ENCODE measurements at regions not wholly inside any gene's neighbourhood (a gene's known extent, or its start where the extent isn't known, plus 50 kb on each side); places are given as distances from the start of the nearest gene placed in this dataset.

DNA sequence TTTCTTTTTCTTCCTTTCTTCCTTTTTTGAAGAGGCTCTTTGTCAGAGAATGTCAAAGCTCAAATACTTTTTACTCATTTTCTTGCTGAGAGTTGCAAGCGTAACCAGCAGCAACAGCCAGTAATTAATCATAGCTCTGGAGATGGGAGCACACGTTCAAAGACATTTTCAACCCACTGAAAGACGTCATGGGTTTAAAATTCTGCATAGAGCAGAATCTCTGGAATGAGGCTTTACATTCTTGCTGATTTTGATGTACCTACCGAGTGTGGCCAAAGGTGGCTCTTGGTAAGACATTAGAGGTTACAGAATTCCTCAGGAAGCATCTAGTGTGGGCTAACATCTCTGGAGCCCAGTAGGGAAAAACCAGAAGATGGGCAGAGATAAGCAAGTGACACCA, 292.5 kb downstream of the MTX2 start:
- Histone ChIP-seq H3K27ac (ENCODE audit: low read depth, low read length) (peak overlapping the region; percentile 81), H3K4me2 (ENCODE audit: insufficient read depth, low read length) (peak overlapping the region; percentile 63), H3K27me3 (ENCODE audit: insufficient read depth, low read length) (peaks cover 9% of the 10 kb centered on the region), H3K79me2 (ENCODE audit: insufficient read depth, low read length) (no peaks in the 10 kb centered on the region), H3K4me1 (ENCODE audit: insufficient read depth, low read length) (peaks cover 27% of the 10 kb centered on the region), H3K36me3 (ENCODE audit: insufficient read depth, low read length) (no peaks in the 10 kb centered on the region), H3K9me3 (ENCODE audit: low read depth, low read length) (no peaks in the 10 kb centered on the region), H3K4me3 (ENCODE audit: insufficient read depth, low read length) (no peak overlapping the region), H4K20me1 (ENCODE audit: insufficient read depth, low read length) (no peaks in the 10 kb centered on the region), H2AFZ (ENCODE audit: low read length) (no peak overlapping the region)
- no peak for DNase-seq (ENCODE audit: insufficient read length, low spot score, missing footprints)
- TF ChIP-seq, protein P1, sequence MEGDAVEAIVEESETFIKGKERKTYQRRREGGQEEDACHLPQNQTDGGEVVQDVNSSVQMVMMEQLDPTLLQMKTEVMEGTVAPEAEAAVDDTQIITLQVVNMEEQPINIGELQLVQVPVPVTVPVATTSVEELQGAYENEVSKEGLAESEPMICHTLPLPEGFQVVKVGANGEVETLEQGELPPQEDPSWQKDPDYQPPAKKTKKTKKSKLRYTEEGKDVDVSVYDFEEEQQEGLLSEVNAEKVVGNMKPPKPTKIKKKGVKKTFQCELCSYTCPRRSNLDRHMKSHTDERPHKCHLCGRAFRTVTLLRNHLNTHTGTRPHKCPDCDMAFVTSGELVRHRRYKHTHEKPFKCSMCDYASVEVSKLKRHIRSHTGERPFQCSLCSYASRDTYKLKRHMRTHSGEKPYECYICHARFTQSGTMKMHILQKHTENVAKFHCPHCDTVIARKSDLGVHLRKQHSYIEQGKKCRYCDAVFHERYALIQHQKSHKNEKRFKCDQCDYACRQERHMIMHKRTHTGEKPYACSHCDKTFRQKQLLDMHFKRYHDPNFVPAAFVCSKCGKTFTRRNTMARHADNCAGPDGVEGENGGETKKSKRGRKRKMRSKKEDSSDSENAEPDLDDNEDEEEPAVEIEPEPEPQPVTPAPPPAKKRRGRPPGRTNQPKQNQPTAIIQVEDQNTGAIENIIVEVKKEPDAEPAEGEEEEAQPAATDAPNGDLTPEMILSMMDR (IDR thresholded peaks at IDR 0.05; ENCODE audit: extremely low read depth, low read depth, low read length) = no peak

DNA sequence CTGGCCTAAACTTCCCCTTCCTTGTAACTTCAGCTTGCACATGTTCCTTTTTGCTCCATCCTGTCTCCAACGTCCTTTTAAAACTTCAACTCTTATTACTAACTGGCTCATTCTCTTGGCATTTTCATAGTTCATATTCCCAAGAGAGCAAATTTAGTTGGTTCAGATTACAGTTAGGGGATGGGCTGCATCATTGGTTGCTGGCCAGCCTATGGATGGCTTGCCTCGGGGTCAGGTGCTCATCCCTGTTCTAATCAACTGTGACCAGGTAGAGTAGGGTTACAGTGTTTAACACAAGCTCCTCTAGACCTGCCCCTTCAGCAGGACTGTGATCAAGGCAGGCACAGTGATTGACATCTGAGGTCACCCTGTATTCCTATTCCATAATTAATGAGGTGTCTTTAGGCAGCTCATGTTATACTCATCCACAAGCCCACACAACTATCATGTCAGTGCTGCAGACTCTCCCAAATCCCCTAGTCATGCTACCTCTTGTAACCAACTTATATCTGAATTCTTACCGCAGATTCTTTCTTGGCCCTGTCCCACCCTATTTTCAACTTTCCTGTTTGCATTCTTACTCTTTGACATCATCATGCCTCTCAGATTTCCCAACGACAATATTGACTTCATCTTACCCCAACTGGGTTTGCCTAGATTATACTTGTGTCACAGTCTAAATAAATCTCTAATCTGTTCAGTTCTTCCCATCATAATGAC, 293.3 kb downstream of the MTX2 start:
- H3K27me3 ChIP-seq (ENCODE audit: insufficient read depth, low read length) = peaks cover under 1% of the 10 kb centered on the region

DNA sequence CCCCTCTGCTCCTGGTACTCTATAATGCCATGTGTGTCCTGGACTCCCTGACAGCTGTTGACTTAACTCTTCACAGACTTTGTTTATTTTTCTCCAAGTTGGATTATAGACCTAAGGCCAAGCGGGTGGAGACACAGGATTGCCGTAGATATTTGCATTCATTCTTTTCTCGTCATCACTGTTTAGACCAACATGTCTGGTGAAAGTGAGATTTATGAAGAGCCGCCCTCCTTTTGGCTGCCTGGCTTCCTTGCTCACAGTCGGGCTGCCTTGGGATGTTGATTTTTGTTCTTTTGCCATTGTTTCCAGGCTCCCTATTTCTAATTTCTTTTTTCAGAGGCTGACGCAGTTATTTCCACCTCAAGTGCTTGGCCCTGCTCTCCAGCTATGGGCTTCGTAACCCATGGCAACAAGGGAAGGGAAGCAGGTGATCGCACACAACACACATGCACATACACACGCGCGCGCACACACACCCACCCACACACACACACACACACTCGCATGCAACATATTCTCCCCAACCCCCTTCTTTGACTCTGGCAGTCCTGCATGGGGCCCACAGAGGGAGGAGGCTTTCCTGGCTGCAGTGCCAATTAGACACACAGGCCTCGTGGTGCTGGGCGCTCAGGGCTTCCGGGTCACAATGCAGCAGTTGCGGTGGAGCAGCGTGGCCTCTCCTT, 296.5 kb downstream of the MTX2 start:
- H3K36me3 ChIP-seq (ENCODE audit: insufficient read depth, low read length) = no peaks in the 10 kb centered on the region
- H3K4me2 ChIP-seq (ENCODE audit: insufficient read depth, low read length) = no peak overlapping the region
- no peaks in the 10 kb centered on the region for H4K20me1 ChIP-seq (ENCODE audit: insufficient read depth, low read length)
- no peaks in the 10 kb centered on the region for H3K79me2 ChIP-seq (ENCODE audit: insufficient read depth, low read length)
- TF ChIP-seq, protein P1 (IDR thresholded peaks at IDR 0.05; ENCODE audit: extremely low read depth, low read depth, low read length) = no peak
- DNase-seq (ENCODE audit: insufficient read length, low spot score, missing footprints) = no peak
- no peak overlapping the region for H3K4me3 ChIP-seq (ENCODE audit: insufficient read depth, low read length)
- peak overlapping the region; percentile 8 for H2AFZ ChIP-seq (ENCODE audit: low read length)
- no peak overlapping the region for H3K27ac ChIP-seq (ENCODE audit: low read depth, low read length)
- peaks cover 25% of the 10 kb centered on the region for H3K4me1 ChIP-seq (ENCODE audit: insufficient read depth, low read length)
- H3K9me3 ChIP-seq (ENCODE audit: low read depth, low read length) = no peaks in the 10 kb centered on the region
- no peaks in the 10 kb centered on the region for H3K27me3 ChIP-seq (ENCODE audit: insufficient read depth, low read length)

More for the DNA sequence above, 293.3 kb downstream of the MTX2 start:
- H3K79me2 ChIP-seq (ENCODE audit: insufficient read depth, low read length) = no peaks in the 10 kb centered on the region
- H3K9me3 ChIP-seq (ENCODE audit: low read depth, low read length) = no peaks in the 10 kb centered on the region
- H3K4me2 ChIP-seq (ENCODE audit: insufficient read depth, low read length) = peak overlapping the region; percentile 63
- no peaks in the 10 kb centered on the region for H3K36me3 ChIP-seq (ENCODE audit: insufficient read depth, low read length)
- H3K4me1 ChIP-seq (ENCODE audit: insufficient read depth, low read length) = peaks cover 34% of the 10 kb centered on the region
- DNase-seq (ENCODE audit: insufficient read length, low spot score, missing footprints) = peak; percentile 80
- no peak overlapping the region for H2AFZ ChIP-seq (ENCODE audit: low read length)
- H3K27ac ChIP-seq (ENCODE audit: low read depth, low read length) = peak overlapping the region; percentile 81
- no peaks in the 10 kb centered on the region for H4K20me1 ChIP-seq (ENCODE audit: insufficient read depth, low read length)
- H3K4me3 ChIP-seq (ENCODE audit: insufficient read depth, low read length) = peak overlapping the region; percentile 10
- TF ChIP-seq, protein P1 (IDR thresholded peaks at IDR 0.05; ENCODE audit: extremely low read depth, low read depth, low read length) = no peak

DNA sequence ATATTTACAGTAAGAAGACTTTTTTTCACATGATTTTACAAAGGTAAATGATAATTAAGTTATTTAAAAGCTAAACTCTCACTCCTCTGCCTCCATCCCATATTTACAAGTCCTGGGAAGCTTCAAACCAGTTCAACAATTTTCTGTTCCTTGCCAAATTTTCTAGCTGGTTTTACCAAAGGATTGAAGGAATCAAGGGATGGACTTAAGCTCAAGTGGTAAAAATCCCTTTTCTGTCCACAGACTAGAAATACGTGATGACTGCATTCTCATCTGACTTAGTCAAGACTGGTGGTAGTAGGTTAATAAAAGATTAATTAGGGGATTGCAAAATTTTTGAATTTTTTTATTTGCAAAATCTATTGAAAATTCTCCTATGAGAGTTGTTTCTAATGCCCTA, 297.3 kb downstream of the MTX2 start:
- H3K36me3 ChIP-seq (ENCODE audit: insufficient read depth, low read length) = no peaks in the 10 kb centered on the region
- H3K4me3 ChIP-seq (ENCODE audit: insufficient read depth, low read length) = no peak overlapping the region
- TF ChIP-seq, protein P1 (IDR thresholded peaks at IDR 0.05; ENCODE audit: extremely low read depth, low read depth, low read length) = no peak
- H4K20me1 ChIP-seq (ENCODE audit: insufficient read depth, low read length) = no peaks in the 10 kb centered on the region
- H2AFZ ChIP-seq (ENCODE audit: low read length) = peak overlapping the region; percentile 8
- H3K9me3 ChIP-seq (ENCODE audit: low read depth, low read length) = no peaks in the 10 kb centered on the region
- H3K27me3 ChIP-seq (ENCODE audit: insufficient read depth, low read length) = no peaks in the 10 kb centered on the region
- H3K4me2 ChIP-seq (ENCODE audit: insufficient read depth, low read length) = no peak overlapping the region
- no peak for DNase-seq (ENCODE audit: insufficient read length, low spot score, missing footprints)
- H3K79me2 ChIP-seq (ENCODE audit: insufficient read depth, low read length) = no peaks in the 10 kb centered on the region
- no peak overlapping the region for H3K27ac ChIP-seq (ENCODE audit: low read depth, low read length)
- H3K4me1 ChIP-seq (ENCODE audit: insufficient read depth, low read length) = peaks cover 20% of the 10 kb centered on the region
